Colon (tissue), 2 donors: ENCODE measurements at regions not wholly inside any gene's neighbourhood (a gene's known extent, or its start where the extent isn't known, plus 50 kb on each side); places are given as distances from the start of the nearest gene placed in this dataset.

Experiments used
- FAIRE-seq: peaks from 2 replicates; lab custom pipeline; 2012; peaks lifted over from hg19 to GRCh38; lab: Jason Lieb, UNC
- donor health status: control.
- donor health status: control.

DNA sequence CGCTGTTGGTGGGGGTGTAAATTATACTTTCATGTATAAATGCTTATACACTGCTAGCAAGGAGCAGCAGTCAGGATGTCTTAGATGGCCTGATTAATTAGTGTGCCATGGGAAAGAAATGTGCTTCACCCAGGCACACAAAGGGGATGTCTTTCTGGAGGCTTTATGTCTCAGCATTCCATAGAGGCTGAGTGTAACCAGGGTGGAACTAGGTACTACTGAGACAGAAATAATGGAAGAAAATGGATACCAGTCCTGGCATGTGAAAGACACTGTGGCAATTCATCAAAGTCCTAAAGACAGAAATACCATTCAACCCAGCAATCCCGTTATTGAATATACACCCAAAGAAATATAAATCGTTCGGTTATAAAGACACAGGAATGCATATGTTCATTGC is 52.5 kb downstream of the PF4 start:
- FAIRE-seq = no peak

DNA sequence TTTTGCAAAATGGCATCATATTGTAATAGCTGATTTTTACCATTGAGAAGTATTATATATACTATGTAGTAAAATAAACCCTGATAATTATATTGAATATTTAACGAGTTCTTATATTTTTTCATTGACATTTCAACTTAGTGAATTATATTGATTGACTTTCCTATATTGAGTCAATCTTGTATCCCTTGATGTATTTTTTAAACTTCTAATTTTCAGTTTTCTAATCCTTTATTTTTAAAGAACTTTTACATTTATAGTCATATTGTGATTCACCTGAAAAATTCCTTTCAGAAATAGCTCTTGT is 54.4 kb downstream of the CXCL1 start:
- FAIRE-seq = peak; percentile 75

DNA sequence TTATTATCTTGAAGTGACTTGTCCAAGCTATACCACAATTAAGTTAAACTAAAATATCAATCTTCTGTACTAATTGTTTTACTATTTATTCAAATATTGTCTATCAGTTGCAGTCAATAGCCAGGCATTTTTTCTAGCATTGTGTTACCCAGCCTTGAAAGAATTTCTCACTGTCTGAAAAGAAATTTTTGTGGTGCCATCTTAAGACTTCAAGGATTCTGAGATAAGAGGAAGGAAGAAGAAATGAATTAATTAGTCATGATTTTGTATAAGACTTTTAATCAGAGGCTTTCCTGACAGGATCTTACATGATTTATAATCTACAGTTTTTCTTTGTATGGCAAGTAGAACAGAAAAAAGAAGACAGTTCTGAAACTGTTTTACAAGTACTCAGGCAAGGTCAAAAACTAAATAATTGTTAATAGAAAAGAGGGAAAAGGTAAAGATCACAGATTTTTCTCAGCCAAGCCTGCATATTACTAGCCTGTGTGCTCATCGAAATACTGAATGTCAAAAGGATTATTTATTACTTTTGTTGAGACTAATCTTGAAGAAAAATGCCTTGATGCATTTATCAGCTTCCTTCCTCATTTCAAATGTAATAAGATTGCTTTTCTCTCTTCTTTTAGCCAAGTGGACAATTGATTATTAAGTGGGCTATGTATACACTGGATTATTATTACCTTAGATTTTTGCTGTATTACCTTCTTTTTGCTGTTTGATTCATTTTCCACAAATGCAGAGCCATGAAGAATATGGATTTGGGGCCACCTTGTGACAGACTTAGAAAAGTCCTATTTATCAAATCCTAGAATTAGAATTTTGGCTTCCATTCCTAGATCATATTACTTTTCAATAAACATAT is 53.8 kb downstream of the CXCL1 start:
- no peak for FAIRE-seq

DNA sequence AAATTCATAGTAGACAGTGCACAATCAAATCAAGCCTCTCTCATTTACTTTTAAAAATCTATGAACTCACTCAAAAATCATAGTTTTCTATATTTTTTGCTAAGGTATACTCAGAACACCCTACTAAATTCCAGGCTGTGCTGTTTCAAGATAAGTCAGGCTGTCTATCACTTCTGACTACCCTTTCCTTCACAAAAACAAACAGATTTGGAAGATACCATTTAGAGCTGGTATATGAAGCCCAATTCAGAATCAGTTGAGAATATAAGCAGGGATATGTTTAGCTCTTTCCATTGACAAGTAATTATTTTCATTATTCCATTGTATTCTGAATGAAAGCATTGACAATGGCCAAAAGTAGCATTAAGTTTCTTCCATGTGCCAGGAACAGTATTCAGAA is 53.1 kb downstream of the CXCL1 start:
- FAIRE-seq = no peak
